Neural cell (in vitro differentiated cells): ENCODE measurements at regions not wholly inside any gene's neighbourhood (a gene's known extent, or its start where the extent isn't known, plus 50 kb on each side); places are given as distances from the start of the nearest gene placed in this dataset.

Experiments used
- H2AFZ ChIP-seq: fragments of 200-600, 300-800 bp; sonication (generic), shearing (Covaris generic); 2 replicates; pipeline ENCODE4 v1.6.0; 2014; ENCODE audit warnings: low read depth, mild to moderate bottlenecking, antibody characterized with exemption, low read length, moderate library complexity
- H3F3A ChIP-seq: fragments of 200-600 bp; shearing (Covaris generic); 2 replicates; pipeline ENCODE4 v1.6.1; 2016; ENCODE audit warnings: mild to moderate bottlenecking, moderate library complexity, mixed read lengths, antibody characterized with exemption, low read length; ENCODE audit not compliant: insufficient read depth, poor library complexity, severe bottlenecking
- H3K27ac ChIP-seq: fragments of 200-600, 300-800 bp; sonication (generic), shearing (Covaris generic); 2 replicates; pipeline ENCODE4 v1.5.1; 2014; ENCODE audit warnings: mild to moderate bottlenecking, low read length, moderate library complexity
- H3K27me3 ChIP-seq: fragments of 300-800, 200-600 bp; sonication (generic), shearing (Covaris generic); 2 replicates; pipeline ENCODE4 v1.6.0; 2014; ENCODE audit warnings: mild to moderate bottlenecking, low read depth, low read length, moderate library complexity; ENCODE audit not compliant: insufficient read depth
- H3K36me3 ChIP-seq: fragments of 300-800, 200-600 bp; sonication (generic), shearing (Covaris generic); 2 replicates; pipeline ENCODE4 v1.5.1; 2014; ENCODE audit warnings: mild to moderate bottlenecking, antibody characterized with exemption, low read length, moderate library complexity; ENCODE audit not compliant: insufficient read depth
- H3K4me2 ChIP-seq: fragments of 300-800, 200-600 bp; sonication (generic), shearing (Covaris generic); 2 replicates; pipeline ENCODE4 v1.6.0; 2014; ENCODE audit warnings: mild to moderate bottlenecking, low read length
- H3K4me3 ChIP-seq: fragments of 300-800, 200-600 bp; sonication (generic), shearing (Covaris generic); 2 replicates; pipeline ENCODE4 v1.5.1; 2014; ENCODE audit warnings: mild to moderate bottlenecking, low read length, moderate library complexity
- H3K79me2 ChIP-seq: fragments of 200-600 bp; shearing (Covaris generic); replicated peaks from 2 replicates; pipeline ENCODE4 v1.6.0; 2014; ENCODE audit warnings: mild to moderate bottlenecking, low read length, moderate library complexity; ENCODE audit not compliant: insufficient read depth
- H3K9ac ChIP-seq: fragments of 300-800, 200-600 bp; sonication (generic), shearing (Covaris generic); 2 replicates; pipeline ENCODE4 v1.6.1; 2016; ENCODE audit warnings: mild to moderate bottlenecking, low read length, mixed read lengths
- H3K9me2 ChIP-seq: fragments of 200-600 bp; shearing (Covaris generic); 2 replicates; pipeline ENCODE4 v1.6.1; 2016; ENCODE audit warnings: mild to moderate bottlenecking, low read length, mixed read lengths; ENCODE audit not compliant: insufficient read depth
- H3K9me3 ChIP-seq: fragments of 200-600, 300-800 bp; sonication (generic), shearing (Covaris generic); 2 replicates; pipeline ENCODE4 v1.6.1; 2016; ENCODE audit warnings: mild to moderate bottlenecking, mixed run types, low read length, moderate library complexity, mixed read lengths
- H4K20me1 ChIP-seq: fragments of 200-600 bp; shearing (Covaris generic); 2 replicates; pipeline ENCODE4 v1.6.1; 2016; ENCODE audit warnings: mild to moderate bottlenecking, mixed run types; ENCODE audit not compliant: insufficient read depth
- CTCF ChIP-seq: fragments of 450-650 bp; IDR thresholded peaks from 2 replicates; pipeline ENCODE4 v1.5.1; 2014; ENCODE audit warnings: antibody characterized with exemption, mild to moderate bottlenecking, moderate library complexity; ENCODE audit not compliant: poor library complexity, severe bottlenecking
- EP300 ChIP-seq: fragments of 450-650 bp; conservative IDR thresholded peaks from 2 replicates; pipeline ENCODE4 v1.6.1; 2014; ENCODE audit warnings: antibody characterized with exemption, mild to moderate bottlenecking, moderate library complexity; ENCODE audit not compliant: poor library complexity, severe bottlenecking
- EZH2 ChIP-seq: fragments of 200-600, 300-800 bp; shearing (Covaris generic), sonication (generic); IDR thresholded peaks from 2 replicates; pipeline ENCODE4 v1.6.1; 2014; ENCODE audit warnings: antibody characterized with exemption, low read length, borderline replicate concordance, mild to moderate bottlenecking; ENCODE audit not compliant: insufficient read depth, poor library complexity, severe bottlenecking
- MXI1 ChIP-seq: fragments of 450-650 bp; conservative IDR thresholded peaks from 2 replicates; pipeline ENCODE4 v1.6.1; 2014; ENCODE audit warnings: antibody characterized with exemption, mild to moderate bottlenecking; ENCODE audit not compliant: poor library complexity, severe bottlenecking
- POLR2AphosphoS5 ChIP-seq: IDR thresholded peaks from 2 replicates; pipeline ENCODE4 v1.6.1; 2012
- RAD21 ChIP-seq: fragments of 450-650 bp; conservative IDR thresholded peaks from 2 replicates; pipeline ENCODE4 v1.6.1; 2014; ENCODE audit warnings: antibody characterized with exemption, mild to moderate bottlenecking, moderate library complexity
- SMC3 ChIP-seq: fragments of 450-650 bp; conservative IDR thresholded peaks from 2 replicates; pipeline ENCODE4 v1.6.1; 2014; ENCODE audit warnings: antibody characterized with exemption, mild to moderate bottlenecking, moderate library complexity; ENCODE audit not compliant: poor library complexity
- TAF1 ChIP-seq: IDR thresholded peaks from 2 replicates; pipeline ENCODE4 v1.6.1; 2012; ENCODE audit warnings: low read depth
- TF ChIP-seq, protein P1 (sequence below): IDR thresholded peaks from 2 replicates; pipeline ENCODE4 v1.6.1; 2012; ENCODE audit warnings: borderline replicate concordance

- Histone ChIP-seq H3K27me3 (no peaks in the 10 kb centered on the region), H3K9me3 (no peaks in the 10 kb centered on the region), H3F3A (no peaks in the 10 kb centered on the region), H3K4me2 (no peak overlapping the region), H2AFZ (no peak overlapping the region), H3K27ac (no peak overlapping the region), H3K36me3 (no peaks in the 10 kb centered on the region), H3K9me2 (no peaks in the 10 kb centered on the region), H3K4me3 (no peak overlapping the region), H3K9ac (no peak overlapping the region), H3K79me2 (no peaks in the 10 kb centered on the region), H4K20me1 (no peaks in the 10 kb centered on the region)
- no peak for TF ChIP-seq EP300
- TF ChIP-seq, protein P1, sequence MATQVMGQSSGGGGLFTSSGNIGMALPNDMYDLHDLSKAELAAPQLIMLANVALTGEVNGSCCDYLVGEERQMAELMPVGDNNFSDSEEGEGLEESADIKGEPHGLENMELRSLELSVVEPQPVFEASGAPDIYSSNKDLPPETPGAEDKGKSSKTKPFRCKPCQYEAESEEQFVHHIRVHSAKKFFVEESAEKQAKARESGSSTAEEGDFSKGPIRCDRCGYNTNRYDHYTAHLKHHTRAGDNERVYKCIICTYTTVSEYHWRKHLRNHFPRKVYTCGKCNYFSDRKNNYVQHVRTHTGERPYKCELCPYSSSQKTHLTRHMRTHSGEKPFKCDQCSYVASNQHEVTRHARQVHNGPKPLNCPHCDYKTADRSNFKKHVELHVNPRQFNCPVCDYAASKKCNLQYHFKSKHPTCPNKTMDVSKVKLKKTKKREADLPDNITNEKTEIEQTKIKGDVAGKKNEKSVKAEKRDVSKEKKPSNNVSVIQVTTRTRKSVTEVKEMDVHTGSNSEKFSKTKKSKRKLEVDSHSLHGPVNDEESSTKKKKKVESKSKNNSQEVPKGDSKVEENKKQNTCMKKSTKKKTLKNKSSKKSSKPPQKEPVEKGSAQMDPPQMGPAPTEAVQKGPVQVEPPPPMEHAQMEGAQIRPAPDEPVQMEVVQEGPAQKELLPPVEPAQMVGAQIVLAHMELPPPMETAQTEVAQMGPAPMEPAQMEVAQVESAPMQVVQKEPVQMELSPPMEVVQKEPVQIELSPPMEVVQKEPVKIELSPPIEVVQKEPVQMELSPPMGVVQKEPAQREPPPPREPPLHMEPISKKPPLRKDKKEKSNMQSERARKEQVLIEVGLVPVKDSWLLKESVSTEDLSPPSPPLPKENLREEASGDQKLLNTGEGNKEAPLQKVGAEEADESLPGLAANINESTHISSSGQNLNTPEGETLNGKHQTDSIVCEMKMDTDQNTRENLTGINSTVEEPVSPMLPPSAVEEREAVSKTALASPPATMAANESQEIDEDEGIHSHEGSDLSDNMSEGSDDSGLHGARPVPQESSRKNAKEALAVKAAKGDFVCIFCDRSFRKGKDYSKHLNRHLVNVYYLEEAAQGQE: no peak
- TF ChIP-seq TAF1: no peak
- TF ChIP-seq CTCF: no peak
- no peak for TF ChIP-seq POLR2AphosphoS5
- no peak for TF ChIP-seq EZH2
- TF ChIP-seq SMC3: no peak
- TF ChIP-seq MXI1: no peak
- TF ChIP-seq RAD21: no peak
These were observed 625.5 kb upstream of the ZNF717 start for GRCh38 chr3:76410762-76411281.

DNA sequence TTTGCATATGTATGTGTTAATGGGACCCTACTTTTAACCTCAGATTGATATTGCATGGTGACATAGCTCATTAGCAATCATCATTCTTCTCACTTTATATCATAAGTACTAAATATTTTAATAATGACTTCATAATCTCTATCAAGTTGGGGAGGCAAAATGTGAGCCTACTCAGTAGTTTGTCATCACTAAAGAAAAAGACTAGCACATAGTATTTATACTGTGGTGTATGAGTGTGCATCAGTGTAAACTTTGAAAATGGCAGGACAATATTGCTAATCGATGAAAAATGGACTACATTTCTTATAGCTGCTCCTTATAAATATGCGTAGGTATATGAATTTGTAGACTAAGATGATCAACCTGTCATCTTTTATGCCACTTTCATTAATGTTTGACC is 624.5 kb upstream of the ROBO2 start:
- H2AFZ ChIP-seq: no peak overlapping the region
- H3K27me3 ChIP-seq: no peaks in the 10 kb centered on the region
- H3K9me2 ChIP-seq: no peaks in the 10 kb centered on the region
- no peaks in the 10 kb centered on the region for H4K20me1 ChIP-seq
- H3K4me2 ChIP-seq: no peak overlapping the region
- no peak overlapping the region for H3K27ac ChIP-seq
- no peaks in the 10 kb centered on the region for H3K36me3 ChIP-seq
- no peaks in the 10 kb centered on the region for H3F3A ChIP-seq
- no peaks in the 10 kb centered on the region for H3K79me2 ChIP-seq
- TF ChIP-seq SMC3 (no peak), CTCF (no peak), RAD21 (no peak), TAF1 (no peak), POLR2AphosphoS5 (no peak), MXI1 (no peak), EZH2 (no peak), EP300 (no peak)
- TF ChIP-seq, protein P1: no peak
- H3K9ac ChIP-seq: no peak overlapping the region
- H3K4me3 ChIP-seq: no peak overlapping the region
- H3K9me3 ChIP-seq: no peaks in the 10 kb centered on the region
